Endothelial cell of umbilical vein (primary cell): ENCODE measurements at regions not wholly inside any gene's neighbourhood (a gene's known extent, or its start where the extent isn't known, plus 50 kb on each side); places are given as distances from the start of the nearest gene placed in this dataset.

Source experiments
- MYC ChIP-seq: IDR thresholded peaks from one replicate; pipeline ENCODE4 v1.6.1; 2011; ENCODE audit warnings: mild to moderate bottlenecking, low read depth, low read length
- POLR2A ChIP-seq: IDR thresholded peaks from 2 replicates; pipeline ENCODE4 v1.6.1; 2012; ENCODE audit warnings: low read depth, mild to moderate bottlenecking, control low read depth, low read length
- TF ChIP-seq, protein P1 (sequence below), 2 donors: IDR thresholded peaks; 1 replicate in 1 of 2; 2 replicates in 1 of 2; pipeline ENCODE4 v1.5.1; 2011; ENCODE audit warnings: low read length in 2 of 2, mild to moderate bottlenecking in 2 of 2, moderate library complexity in 2 of 2, control low read depth in 1 of 2, inconsistent platforms in 1 of 2, low read depth in 1 of 2; ENCODE audit not compliant: insufficient read depth in 1 of 2; ENCODE audit errors: extremely low read depth in 1 of 2

DNA sequence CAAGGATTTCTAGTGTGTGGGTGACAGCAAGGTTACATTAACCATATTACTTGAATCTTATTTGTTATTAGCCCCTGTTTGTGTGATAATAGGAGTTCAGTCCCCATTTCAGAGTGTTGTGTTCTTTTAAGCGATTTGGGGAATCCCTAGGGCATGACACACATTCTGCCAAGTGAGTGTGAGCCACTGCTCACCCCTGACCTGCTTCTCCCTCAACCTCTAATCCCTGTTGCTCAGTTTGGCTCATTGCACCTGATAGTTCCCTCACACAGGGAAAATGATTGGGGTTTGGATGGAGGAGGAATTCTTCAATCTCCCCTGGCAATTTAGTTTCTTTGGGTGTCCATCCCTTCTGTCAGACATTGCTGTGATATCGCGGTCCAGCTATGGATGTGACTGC, 149.2 kb downstream of the DMRTA1 start:
- TF ChIP-seq POLR2A (no peak), MYC (no peak)
- TF ChIP-seq, protein P1, sequence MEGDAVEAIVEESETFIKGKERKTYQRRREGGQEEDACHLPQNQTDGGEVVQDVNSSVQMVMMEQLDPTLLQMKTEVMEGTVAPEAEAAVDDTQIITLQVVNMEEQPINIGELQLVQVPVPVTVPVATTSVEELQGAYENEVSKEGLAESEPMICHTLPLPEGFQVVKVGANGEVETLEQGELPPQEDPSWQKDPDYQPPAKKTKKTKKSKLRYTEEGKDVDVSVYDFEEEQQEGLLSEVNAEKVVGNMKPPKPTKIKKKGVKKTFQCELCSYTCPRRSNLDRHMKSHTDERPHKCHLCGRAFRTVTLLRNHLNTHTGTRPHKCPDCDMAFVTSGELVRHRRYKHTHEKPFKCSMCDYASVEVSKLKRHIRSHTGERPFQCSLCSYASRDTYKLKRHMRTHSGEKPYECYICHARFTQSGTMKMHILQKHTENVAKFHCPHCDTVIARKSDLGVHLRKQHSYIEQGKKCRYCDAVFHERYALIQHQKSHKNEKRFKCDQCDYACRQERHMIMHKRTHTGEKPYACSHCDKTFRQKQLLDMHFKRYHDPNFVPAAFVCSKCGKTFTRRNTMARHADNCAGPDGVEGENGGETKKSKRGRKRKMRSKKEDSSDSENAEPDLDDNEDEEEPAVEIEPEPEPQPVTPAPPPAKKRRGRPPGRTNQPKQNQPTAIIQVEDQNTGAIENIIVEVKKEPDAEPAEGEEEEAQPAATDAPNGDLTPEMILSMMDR (IDR thresholded peaks at IDR 0.05; ENCODE audit: extremely low read depth in 1 of 2, insufficient read depth in 1 of 2, low read depth in 1 of 2, low read length in 2 of 2): no peak
